ENCODE measurements at regions not wholly inside any gene's neighbourhood (a gene's known extent, or its start where the extent isn't known, plus 50 kb on each side); places are given as distances from the start of the nearest gene placed in this dataset.

DNA sequence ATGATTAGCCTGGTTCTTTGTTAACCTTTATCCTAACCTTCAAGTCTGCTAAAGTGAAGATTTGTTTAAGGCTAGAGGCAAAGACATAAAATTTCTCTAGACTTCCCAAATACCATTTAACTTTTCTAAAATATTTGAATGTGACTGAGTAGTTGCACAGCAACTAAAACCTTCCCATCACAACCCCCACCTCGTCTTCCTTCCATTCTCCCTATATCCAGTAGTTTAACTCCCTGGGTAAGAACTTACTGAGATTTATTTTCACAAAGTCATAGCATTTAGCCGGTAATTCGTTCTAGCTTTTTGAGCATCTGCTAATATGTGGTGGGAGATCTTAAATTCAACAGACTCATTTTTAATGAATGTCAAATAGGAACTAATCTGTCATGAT is 87.9 kb upstream of the AKIRIN2 start:
- no peak for DNase-seq
- TF ChIP-seq, protein P1, sequence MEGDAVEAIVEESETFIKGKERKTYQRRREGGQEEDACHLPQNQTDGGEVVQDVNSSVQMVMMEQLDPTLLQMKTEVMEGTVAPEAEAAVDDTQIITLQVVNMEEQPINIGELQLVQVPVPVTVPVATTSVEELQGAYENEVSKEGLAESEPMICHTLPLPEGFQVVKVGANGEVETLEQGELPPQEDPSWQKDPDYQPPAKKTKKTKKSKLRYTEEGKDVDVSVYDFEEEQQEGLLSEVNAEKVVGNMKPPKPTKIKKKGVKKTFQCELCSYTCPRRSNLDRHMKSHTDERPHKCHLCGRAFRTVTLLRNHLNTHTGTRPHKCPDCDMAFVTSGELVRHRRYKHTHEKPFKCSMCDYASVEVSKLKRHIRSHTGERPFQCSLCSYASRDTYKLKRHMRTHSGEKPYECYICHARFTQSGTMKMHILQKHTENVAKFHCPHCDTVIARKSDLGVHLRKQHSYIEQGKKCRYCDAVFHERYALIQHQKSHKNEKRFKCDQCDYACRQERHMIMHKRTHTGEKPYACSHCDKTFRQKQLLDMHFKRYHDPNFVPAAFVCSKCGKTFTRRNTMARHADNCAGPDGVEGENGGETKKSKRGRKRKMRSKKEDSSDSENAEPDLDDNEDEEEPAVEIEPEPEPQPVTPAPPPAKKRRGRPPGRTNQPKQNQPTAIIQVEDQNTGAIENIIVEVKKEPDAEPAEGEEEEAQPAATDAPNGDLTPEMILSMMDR (IDR thresholded peaks at IDR 0.05) = no peak
- ChIA-PET POLR2A (no interaction called here), CTCF (no interaction called here)
- Mint-ChIP-seq H3K4me1 (ENCODE audit: low read depth) (no peaks in the 10 kb centered on the region), H3K27ac (no peak overlapping the region), H3K9me3 (no peaks in the 10 kb centered on the region), H3K27me3 (peaks cover 7% of the 10 kb centered on the region), H3K4me3 (no peak overlapping the region), H3K36me3 (ENCODE audit: low read depth) (no peaks in the 10 kb centered on the region)
- intact Hi-C loops (cut with micrococcal nuclease) = no loop called here
- ATAC-seq = no peak

DNA sequence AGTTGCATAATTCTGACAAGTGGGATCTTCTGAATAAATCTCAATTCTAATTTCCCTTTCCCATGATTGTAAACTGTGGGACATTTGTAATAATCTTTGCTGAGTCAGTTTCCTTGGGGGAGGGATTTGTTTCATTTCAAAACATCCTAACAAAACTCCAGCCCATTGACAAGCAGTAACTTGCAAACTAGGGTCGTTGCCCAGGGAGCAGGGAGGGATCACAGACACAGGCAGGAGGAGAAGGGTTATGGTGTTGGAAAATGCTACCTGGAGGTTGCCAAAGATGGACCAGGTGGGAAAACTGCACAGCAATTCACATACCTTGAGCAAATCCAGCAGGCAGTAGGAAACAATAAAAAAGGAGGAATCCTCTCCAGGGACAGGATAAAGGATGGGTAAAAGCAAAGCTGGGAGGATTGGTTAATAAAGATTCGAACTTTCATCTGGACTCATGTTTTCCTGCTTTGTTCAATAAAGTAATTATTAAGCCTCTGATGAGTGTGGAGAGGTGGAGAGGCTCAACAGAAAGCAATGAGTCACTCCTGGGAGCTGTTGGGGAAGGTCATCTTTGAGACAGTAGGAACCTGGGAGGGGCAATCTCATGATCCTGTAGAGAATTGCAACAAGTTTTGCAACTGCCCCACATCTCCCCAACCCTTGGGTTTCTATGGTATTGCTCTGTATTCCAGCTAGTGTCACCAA is 87.3 kb upstream of the AKIRIN2 start:
- intact Hi-C loops (cut with micrococcal nuclease) = no loop called here
- no peaks in the 10 kb centered on the region for H3K4me1 Mint-ChIP-seq (ENCODE audit: low read depth)
- TF ChIP-seq, protein P1 (IDR thresholded peaks at IDR 0.05) = no peak
- ChIA-PET CTCF (no interaction called here), POLR2A (no interaction called here)
- peaks cover 7% of the 10 kb centered on the region for H3K27me3 Mint-ChIP-seq
- no peak overlapping the region for H3K27ac Mint-ChIP-seq
- DNase-seq (no peak), ATAC-seq (no peak)
- H3K36me3 Mint-ChIP-seq (ENCODE audit: low read depth) = no peaks in the 10 kb centered on the region
- no peak overlapping the region for H3K4me3 Mint-ChIP-seq
- H3K9me3 Mint-ChIP-seq = no peaks in the 10 kb centered on the region

DNA sequence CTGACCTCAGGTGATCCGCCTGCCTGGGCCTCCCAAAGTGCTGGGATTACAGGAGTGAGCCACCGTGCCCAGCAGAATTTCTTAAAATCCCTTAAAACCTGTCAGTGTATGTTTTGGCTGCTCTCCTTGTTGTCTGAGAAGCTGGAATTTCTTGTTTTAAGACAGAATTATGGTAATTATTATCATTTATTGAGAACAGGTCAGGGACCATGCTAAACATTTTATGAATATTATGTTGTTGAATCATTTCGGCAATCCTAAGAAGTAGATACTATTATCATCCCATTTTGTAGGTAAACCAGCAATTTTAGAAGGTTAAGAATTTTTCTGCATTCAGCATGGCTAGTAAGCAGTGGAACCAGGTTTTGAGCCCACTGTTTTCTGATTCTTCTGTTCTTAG is 86.1 kb upstream of the AKIRIN2 start:
- DNase-seq (no peak), ATAC-seq (no peak)
- no peaks in the 10 kb centered on the region for H3K4me1 Mint-ChIP-seq (ENCODE audit: low read depth)
- H3K36me3 Mint-ChIP-seq (ENCODE audit: low read depth) = no peaks in the 10 kb centered on the region
- H3K4me3 Mint-ChIP-seq = no peak overlapping the region
- ChIA-PET CTCF (no interaction called here), POLR2A (no interaction called here)
- no peaks in the 10 kb centered on the region for H3K9me3 Mint-ChIP-seq
- peaks cover 7% of the 10 kb centered on the region for H3K27me3 Mint-ChIP-seq
- TF ChIP-seq, protein P1 (IDR thresholded peaks at IDR 0.05) = no peak
- no peak overlapping the region for H3K27ac Mint-ChIP-seq
- intact Hi-C loops (cut with micrococcal nuclease) = no loop called here

DNA sequence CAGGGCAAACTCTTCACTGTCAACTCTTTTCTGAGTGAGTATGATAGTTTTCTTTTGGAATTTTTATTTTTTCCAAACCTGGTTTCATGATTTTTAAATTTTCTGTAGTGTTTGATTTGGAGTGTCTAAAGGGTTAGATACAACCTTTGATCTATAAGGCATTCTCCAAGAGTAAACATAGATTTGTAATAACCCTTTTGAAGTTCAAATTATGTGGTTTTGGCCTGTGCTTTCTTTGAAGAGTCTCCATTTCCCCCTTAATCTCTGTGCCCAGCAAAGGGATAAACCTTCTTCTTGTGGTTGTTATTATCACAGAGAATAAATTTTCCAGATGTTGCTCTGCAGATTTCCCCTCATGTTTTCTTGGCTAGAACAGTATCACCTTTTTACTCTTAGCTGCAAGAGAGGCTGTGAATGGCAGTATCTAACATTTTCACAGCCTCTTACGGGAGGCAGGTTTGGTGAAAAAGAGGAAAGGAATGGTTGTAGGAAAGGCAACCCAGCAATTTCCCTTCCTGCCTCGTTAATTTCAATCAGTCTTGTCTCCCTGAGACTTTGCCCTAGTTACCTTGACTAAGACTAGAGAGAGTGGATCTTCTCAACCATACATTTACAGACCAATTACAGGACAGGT is 83.3 kb upstream of the AKIRIN2 start:
- H3K9me3 Mint-ChIP-seq = no peaks in the 10 kb centered on the region
- TF ChIP-seq, protein P1 (IDR thresholded peaks at IDR 0.05) = no peak
- no peak for DNase-seq
- H3K36me3 Mint-ChIP-seq (ENCODE audit: low read depth) = no peaks in the 10 kb centered on the region
- H3K27me3 Mint-ChIP-seq = peaks cover 4% of the 10 kb centered on the region
- H3K27ac Mint-ChIP-seq = no peak overlapping the region
- ChIA-PET POLR2A (no interaction called here), CTCF (interaction anchor here (1.2 kb wide), 1 partner anchor 10 kb away, joined by 3 read pairs; no protein-coding TSS in a partner anchor)
- H3K4me3 Mint-ChIP-seq = no peak overlapping the region
- no peaks in the 10 kb centered on the region for H3K4me1 Mint-ChIP-seq (ENCODE audit: low read depth)
- intact Hi-C loops (cut with micrococcal nuclease) = no loop called here
- ATAC-seq = no peak

DNA sequence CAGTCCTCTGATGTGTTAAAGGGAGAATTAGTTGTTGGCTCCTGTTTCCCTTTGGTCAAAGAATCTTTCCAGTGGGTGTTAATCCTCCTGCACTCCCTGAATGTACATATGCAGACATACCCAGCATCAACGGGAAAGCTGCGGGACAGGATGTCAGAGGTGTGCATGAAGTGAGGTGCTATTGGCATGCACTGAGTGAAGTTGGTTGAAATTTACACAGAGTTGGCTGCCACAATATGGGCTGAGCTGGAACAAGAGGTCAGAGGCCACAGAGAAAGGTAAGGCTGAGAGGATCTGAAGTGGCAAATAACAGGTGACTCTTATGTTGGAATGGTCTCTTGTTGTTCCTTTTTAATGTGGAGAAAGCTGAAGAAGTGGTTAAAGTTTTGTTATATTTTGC is 82.7 kb upstream of the AKIRIN2 start:
- Mint-ChIP-seq H3K4me1 (ENCODE audit: low read depth) (no peaks in the 10 kb centered on the region), H3K27me3 (peaks cover 2% of the 10 kb centered on the region), H3K36me3 (ENCODE audit: low read depth) (no peaks in the 10 kb centered on the region), H3K9me3 (no peaks in the 10 kb centered on the region), H3K27ac (no peak overlapping the region), H3K4me3 (no peak overlapping the region)
- intact Hi-C loops (cut with micrococcal nuclease) = no loop called here
- ChIA-PET POLR2A (no interaction called here), CTCF (interaction anchor here (1.2 kb wide), 1 partner anchor 10 kb away, joined by 3 read pairs; no protein-coding TSS in a partner anchor)
- ATAC-seq = no peak
- TF ChIP-seq, protein P1 (IDR thresholded peaks at IDR 0.05) = no peak
- no peak for DNase-seq
